ENCODE measurements at regions not wholly inside any gene's neighbourhood (a gene's known extent, or its start where the extent isn't known, plus 50 kb on each side); places are given as distances from the start of the nearest gene placed in this dataset.
"Not testable (repeated sequence)": the region's sequence is repeated elsewhere in the genome, so short reads cannot be mapped to it uniquely, and the experiment has no call there.

DNA sequence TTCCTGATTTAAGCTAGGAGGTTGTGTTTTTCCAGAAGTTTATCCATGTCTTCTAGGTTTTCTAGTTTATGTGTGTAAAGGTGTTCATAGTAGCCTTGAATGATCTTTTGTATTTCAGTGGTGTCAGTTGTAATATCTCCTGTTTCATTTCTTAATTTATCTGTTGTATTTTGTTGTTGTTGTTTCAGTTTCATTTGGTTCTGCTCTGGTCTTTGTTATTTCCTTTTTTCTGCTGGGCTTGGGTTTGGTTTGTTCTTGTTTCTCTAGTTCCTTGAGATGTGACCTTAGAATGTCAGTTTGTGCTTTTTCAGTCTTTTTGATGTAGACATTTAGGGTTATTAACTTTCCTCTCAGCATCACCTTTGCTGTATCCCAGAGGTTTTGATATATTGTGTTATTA lies 62.8 kb downstream of the SCP2D1 start:
- not testable (repeated sequence) for DNase-seq

DNA sequence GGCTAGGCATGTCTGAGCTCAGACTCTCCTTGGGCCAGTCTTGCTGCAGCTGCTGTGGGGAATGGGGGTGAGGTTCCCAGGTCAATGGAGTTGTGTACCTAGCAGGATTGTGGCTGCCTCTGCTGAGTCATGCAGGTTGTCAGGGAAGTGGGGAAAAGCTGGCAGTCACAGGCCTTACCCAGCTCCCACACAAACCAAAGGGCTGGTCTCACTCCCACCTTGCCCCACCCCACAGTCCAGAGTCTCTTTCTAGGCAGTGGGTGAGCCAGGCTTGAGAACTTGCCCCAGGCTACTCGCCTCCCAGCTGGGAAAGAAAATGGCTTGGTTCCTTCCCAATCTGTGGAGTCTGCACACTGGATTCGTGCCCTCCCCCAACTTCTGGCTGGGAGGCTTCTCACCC lies 65.7 kb downstream of the SCP2D1 start:
- no peak for DNase-seq

DNA sequence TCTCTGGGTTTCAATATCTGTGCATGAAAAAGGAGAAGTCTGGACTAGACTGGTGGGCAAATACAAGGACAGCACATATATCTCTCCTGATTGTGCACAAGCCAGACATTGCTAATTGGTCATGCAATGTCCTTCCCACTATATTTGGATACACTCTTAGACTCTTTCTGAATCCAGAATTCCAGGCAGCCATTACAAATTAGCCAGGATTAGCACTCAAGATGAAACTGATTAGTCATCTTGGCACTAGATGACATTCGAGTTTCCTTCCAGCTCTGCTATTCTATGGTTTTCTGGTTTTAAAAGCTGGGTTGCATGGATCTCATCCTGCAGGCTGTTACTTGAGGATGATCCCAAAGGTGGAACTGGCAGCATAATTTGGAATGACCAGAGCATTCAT lies 73.2 kb downstream of the SCP2D1 start:
- no peak for DNase-seq

DNA sequence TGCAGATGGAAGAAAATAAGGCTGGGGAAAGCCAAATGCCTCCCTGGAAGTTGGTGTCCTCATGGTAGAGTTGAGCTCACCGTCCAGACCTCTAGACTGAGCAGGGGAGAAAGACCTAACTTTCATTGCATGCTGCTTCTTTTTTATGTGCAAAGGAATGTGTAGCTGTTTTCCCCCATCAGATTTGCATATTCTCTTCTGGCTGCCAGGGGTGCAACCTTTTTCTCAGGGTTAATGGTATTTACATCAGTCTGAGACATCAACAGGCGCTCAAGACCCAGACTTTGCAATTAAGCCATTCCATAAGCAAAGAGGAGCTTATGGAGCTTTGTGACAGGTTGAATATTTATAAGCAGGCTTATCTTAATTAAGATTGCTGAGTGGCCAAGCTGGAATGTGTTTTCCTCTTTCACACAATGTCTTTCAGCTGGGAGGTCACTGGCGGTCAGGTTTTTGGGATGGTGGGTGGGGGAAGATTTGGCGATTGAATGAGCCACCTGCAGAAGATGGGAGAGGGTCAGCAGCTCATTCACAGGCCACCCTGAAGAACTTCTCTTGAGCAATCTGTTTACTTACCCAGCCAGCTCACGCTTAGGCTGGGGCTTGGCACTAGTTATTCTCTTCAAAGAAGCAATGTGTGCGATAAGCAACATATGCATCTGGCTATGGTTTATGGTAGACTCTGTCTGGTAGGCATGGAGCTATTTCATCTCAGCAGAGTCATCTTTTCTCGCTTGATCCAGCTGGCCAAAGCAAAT lies 88.6 kb downstream of the SCP2D1 start:
- DNase-seq, result no peak

DNA sequence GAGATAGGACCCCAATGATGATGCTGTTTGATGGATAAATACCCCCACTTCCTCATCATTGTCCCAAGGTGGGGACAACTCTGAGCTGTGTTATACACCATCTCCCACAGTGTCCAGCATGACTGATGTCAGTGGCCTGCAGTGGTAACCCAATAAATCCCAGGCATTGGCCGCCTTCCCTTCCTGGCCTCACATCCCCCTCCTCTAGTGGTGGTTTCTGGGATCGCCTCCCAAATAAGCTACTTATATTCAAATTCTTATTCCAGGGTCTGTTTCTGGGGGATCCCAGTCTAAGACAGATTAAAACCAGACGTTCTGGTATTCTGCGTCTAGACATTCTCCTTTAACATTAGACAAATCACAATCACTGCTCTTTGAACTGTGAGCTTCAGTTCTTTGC lies 90.6 kb downstream of the SCP2D1 start:
- no peak for DNase-seq

DNA sequence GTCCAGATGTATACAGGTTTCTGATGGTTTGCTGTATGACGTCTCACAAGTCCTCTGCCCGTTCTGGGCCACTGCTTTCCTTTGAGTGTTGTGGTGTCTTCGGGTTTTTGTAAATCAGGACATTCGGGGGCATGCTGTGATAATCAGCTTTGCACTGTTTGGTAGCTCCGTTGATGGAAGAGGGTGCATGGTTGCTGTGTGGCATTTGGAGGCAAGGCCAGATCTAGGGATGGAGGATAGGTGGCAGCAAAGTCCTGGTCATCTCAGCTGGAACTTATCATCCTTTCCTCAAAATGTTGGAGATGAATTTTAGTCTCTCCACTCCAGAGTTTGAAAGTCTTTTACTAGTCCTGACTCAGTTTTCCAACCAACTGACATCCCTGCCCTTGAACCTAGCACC lies 91.0 kb downstream of the SCP2D1 start:
- peak; percentile 61 for DNase-seq

DNA sequence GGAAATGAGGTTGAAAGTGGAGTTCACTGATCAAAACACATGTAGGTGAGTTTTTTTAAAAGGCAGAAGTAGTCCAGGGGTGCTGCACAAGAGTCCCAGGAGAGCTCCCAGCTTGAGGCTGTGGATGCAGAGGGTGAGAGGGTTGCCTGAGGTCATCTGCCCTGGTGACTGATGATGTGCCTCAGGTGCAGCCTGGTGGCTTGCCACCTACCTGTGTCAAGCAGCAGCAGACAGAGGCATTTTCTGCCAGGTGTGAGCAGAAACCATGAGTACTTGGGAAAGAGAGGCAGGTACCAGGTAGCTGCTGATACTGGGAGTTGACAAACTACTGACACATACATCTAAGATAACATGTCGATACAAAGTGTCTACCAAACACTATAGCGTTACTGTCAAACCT lies 92.5 kb downstream of the SCP2D1 start:
- peak; percentile 19 for DNase-seq

DNA sequence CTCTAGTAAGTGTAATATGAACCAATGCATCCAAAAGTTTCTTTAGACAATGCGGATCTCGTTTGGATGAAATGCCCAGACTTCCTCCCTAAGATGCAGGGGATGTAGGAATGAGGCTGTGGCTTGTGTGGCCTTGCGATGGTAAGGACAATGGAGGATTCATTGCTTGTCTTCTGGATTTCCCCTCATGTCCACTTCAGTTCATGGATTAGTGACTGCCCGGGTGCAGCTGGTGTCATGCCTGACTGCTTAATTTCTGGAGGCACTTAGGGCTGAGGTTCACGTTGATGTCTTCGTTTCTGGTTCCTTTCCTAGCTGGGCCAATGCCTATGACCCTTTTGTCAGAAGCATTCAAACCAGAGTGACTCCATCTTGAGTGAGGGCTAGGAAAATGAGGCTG lies 93.8 kb downstream of the SCP2D1 start:
- peak; percentile 34 for DNase-seq

DNA sequence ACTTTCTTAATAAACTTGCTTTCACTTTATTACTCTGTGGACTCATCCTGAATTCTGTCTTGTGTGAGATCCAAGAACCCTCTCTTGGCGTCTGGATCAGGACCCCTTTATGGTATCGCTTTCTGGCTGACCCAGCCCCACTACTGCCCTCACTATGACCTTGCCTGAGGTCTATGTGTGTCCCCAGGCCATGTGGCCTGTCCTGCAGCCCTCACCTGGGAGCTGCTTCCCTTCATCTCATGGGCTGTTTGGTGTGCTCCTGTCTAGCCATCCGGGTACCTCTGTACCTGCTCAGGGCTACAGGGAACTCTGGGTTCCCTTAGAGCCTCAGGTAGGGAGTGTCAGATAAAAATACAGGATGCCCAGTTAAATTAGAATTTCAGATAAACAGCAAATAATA lies 94.5 kb downstream of the SCP2D1 start:
- no peak for DNase-seq

DNA sequence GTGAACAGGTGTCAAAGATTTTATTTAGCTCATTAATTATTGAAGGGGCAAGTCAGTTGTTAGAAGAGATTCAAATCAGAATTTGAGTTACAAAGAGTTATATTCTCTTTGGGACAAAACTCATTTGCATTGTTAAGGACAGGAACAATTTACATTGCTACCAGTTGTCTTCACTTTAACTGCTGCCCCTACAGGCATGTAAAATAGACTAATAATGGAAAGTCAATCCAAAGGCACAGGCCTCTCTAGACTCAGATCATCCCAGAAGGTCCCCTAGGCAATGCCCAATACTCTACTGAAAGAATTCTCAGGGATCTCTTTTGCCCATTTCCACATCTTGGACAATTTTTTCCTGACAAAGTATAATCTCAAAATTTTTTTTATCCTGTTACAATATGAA lies 95.7 kb downstream of the SCP2D1 start:
- DNase-seq, result no peak

DNA sequence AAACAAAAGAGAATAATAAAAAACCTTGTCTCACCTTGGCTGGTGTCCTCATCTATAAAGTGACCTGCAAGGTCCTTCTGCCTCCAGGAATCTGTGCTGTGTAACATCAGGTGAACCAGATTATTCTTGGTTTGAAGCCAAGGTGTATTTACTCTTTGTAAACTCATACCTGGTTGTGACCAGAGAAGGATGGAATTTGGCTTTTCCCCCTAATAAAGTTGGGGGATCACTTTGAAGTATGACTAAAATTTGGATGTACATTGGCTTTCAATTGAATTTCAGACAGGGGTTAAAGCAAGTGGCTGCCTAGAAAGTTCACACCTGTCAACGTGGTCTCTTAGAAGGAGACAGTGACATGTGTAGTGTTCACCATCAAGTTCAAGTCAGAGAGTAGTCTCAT lies 100.1 kb downstream of the SCP2D1 start:
- no peak for DNase-seq

DNA sequence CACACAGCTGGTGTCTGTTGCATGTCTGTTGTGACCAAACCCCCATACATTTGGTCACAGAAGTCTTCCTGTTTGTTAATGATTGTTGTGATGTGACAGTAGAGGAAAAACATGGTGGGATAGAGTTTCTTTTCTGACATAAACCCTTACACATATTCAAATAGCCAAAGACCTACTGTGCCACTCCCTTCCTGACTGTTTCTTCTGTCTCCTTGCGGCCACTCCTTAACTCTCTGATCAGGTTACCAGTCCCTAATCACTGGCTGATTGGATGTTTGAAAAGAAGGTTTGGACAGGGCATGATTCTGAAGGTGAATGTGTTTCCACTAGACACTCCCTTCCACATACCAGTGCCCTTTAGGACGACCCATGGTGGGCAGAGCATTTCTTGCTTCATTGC lies 101.2 kb downstream of the SCP2D1 start:
- no peak for DNase-seq

DNA sequence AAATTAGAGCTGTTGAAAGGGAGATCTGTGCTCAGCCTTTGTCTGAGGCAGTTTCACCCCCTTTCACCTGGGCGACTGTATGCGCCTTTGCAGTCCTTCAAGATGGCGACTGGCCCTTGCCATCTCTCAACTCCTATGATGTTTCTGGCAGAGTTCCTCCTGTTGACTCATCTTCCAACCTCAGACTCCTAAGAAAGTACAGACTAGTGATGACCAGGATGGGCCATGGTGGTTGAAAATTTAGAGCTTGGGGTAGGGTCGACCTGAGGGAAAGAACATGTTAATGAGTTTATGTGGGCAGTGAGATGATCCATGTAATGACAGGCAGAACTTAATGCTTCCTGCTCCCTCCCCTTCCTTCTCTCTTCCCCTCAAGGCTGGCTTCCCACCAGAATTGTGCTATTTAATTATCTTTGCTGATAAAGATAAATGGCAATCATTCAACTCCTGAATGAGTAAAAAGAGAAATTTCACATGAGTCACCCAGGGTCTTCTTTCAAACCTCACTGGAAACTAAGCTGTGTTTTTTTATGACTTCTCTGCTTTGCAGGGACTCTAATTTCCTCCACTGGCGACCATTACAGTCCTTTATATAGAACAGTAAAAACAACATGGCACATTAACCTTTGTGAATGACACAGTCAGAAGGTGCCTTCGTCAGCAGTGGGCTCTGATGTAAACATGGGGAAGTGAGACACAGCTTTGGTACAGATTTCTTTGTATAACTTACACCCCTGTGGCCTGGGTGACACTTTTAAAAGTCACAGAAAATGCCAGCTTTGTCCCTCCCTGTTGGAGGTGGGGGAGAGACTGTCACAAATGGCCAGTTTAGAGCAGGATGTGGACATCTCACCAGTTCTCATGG lies 103.5 kb downstream of the SCP2D1 start:
- no peak for DNase-seq

DNA sequence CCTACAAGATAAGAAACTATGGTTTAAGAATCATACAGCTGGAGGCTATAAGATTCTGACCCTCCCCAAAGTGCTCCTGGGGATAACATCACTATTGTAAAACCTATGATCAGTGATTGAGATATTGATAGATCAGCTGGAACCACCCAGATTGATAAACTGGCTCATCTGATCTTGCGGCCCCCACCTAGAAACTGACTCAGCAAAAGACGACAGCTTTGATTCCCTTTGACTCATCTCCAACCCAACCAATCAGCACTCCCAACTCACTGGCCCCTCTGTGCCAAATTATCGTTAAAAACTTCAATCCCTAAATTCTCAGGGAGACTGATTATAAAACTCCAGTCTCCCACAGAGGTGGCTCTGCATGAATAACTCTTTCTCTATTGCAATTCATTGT lies 106.4 kb downstream of the SCP2D1 start:
- DNase-seq, result no peak

DNA sequence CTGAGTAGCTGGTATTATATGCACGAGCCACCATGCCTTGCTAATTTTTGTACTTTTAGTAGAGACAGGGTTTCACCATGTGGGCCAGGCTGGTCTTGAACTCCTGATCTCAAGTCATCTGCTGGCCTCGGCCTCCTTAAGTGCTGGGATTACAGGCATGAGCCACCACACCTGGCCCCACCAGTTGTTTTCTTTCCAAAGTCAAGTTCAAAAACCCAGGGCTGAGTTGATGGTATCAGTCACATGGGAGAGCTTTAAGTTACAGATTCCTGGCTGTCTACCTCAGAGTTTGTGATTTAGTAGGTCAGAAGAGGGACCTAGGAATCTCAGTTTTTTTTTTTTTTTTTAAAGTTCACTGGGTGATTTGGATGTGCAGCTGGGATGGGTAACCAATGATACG lies 107.7 kb downstream of the SCP2D1 start:
- no peak for DNase-seq

DNA sequence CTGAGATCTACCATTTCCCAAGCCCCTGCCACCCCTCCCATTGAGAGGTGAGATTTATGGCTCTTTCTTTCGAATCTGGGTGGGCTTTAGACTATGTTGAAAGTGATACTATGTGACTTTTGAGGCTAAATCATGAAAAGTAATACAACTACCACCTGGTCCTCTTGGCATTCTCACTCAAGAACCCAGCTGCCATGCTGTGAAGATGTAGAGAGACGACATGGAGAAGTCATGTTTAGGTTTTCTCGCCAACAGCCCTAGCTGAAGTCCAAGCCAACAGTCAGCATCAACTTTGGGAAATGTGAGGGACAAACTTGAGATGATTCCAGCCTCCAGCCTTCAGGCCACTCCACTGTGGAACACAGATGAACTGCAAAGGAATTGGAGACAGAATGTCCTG lies 108.7 kb downstream of the SCP2D1 start:
- no peak for DNase-seq

DNA sequence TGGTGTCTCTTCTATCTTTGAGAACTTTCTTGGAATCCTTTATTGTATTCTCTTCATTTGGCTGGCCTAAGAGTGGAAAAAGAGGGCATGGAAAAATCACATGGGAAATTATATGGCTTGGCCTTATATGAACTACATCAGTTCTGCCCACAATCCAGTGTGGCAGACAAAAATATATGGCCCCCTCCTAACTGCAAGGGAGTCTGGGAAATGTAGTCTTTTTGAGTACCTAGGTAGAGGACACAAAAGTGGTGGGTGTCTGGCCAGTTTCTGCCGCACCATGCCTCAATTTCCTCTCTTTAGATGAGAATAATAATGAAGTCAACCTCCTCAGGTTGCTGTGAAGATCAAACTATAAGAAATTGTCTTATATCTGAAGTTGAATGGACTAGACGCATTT lies 109.3 kb downstream of the SCP2D1 start:
- DNase-seq, result no peak

DNA sequence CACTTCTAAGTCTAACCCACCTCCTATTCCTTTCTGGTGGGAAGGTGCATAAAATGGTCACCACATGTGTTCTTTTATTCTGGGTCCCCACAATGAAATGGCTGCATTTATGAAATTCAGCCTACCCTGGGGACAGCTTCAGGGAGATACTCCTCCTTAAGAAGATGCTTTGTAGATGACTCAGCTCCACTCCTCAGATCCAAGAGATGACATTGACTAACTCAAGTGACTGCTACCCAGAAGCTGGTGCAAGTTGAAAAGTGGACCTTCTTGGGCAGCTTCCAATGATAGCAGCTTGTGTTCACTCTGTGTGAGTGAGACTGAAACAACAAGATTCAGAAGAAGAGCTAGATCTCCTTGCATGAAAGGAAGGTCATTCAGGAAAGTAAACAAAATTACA lies 113.4 kb downstream of the SCP2D1 start:
- no peak for DNase-seq

DNA sequence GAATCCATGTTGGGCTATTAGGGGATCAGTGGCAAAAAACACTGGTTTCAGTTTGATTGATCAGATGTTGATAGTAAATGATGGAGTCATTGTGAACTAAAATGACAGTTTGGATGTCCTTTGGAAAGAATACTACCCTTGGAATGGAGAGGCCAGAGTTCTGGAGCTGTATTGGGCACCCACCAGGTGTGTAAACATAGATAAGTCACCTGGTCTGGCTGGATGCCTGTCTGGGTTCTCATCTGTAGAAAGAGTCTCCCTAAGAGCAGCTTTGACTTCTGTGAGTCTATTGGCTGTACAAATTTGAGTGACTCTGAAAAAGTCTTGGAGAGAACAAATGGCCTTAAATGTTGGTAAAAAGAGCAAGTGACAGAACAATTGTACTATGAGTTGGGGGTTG lies 115.0 kb downstream of the SCP2D1 start:
- DNase-seq, result peak; percentile 81

DNA sequence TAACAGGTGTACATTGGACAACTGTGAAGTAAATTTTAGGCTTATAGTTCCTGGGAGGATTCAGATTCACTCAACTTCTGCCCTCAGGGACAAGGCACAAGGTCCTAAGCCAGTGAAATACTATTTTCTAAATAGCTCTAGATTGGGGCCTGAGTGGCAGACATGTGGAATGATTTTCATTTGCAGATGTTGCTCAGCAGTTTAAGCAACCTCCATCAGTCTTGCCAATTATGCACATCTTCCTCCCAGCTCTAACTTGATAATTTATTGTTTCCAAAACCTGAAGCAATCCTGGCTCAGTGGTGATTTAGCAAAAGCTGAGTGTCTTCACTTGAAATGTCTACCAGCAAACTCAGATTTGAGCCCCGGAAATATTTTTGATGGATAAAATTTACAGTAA lies 116.2 kb downstream of the SCP2D1 start:
- DNase-seq, result no peak

DNA sequence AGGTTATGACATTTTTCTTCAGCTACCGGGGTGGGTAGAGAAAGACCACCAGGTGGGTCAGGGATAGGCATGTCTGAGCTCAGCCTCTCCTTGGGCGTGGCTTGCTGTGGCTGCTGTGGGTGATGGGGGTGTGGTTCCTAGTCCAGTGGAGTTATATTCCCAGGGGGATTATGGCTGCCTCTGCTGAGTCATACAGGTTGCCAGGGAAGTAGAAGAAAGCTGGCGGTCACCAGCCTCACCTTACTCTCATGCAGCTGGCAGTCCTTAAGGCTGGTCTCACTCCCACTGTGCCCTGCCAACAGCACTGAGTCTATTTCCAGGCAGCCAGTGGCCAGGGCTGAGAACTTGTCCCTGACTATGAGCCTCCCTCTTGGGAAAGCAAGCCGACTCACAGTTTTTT lies 130.0 kb downstream of the SCP2D1 start:
- no peak for DNase-seq

DNA sequence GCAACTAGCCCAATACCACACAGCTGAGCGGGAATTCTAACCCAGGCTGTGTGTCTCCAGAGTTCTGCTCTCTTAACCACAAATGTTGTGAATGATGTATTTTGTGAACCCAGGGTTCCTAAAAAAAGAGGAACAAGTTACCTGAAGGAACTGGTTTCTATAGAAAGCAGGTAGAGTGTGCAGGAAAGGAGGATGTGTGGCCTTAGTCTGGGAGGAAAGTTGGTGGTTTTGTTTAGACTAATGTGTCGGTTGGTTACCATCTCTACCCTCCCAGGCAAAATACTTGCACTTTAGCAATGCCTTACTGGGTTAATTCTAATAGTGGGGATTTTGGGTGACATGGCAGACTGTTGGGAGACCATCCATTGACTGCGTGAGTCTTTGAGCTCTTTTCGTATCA lies 143.3 kb downstream of the SCP2D1 start:
- no peak for DNase-seq

DNA sequence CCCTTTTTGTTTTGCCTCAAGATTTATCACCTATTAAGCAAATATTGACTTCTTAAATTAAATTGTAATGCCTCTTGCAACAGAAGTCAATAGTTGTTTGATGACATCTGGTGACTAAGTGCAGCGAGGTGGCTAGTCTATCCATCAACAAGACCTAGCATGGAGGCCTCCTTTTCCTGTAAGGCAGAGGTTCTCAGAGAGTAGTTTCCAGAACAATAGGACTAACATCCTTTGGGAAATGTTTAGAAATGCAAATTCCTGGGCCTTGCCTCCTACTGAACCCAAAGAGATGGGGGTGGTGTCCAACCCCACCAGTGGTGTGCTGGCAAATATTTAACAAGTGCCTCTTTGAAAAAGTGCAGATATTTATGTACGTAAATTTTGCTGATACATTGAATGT lies 143.7 kb downstream of the SCP2D1 start:
- no peak for DNase-seq

DNA sequence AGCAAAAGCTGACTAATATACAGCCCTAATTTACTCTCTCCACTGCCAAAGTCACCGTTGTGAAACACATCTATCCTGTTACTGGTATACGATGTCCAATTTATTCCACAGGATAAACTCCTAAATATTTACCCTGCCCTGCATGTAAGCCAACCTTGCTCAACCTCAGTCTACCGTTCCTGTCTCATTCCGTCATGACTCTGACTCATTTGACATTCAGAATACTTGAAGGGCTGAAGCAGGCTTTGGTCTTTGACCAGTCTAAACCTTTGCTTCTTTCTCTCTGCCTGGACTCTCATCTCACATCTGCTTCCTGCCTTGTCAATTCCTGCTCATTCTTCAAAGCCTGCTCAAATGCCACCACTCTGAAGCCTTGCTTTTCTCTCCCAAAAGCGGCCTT lies 157.5 kb downstream of the SCP2D1 start:
- no peak for DNase-seq

DNA sequence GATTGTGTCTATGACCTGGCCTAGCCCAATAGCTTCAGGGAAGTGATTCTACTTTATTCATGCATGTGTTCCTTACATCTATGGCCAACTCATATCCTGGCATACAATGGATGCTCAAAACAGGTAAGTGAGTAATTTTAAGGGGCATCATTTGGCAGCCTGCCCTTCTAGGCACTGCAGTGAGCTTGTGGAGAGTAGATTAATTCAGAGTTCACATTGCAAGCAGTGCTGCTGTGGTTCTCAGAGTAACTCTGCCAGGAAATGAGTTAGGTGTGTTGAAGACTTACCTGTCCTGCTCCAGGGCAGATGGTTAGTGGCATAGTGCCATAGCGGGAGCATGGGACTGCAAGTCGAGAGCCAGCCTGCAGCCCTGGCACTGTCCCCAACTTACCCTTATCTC lies 158.0 kb downstream of the SCP2D1 start:
- no peak for DNase-seq

Measured in NCI-H510A treated with DMSO at 0.1 percent for 48 hours (cell line).